H9 (cell line): ENCODE measurements at regions not wholly inside any gene's neighbourhood (a gene's known extent, or its start where the extent isn't known, plus 50 kb on each side); places are given as distances from the start of the nearest gene placed in this dataset.

Experiments used
- DNase-seq: peaks from one replicate; pipeline ENCODE4 v3.0.0-alpha.2; 2017
- H2AFZ ChIP-seq: one replicate; pipeline ENCODE4 v1.6.1; 2013; ENCODE audit warnings: mild to moderate bottlenecking, low read length, control low read depth, moderate library complexity
- H2AK5ac ChIP-seq: 2 replicates; pipeline ENCODE4 v1.6.1; 2013; ENCODE audit warnings: low read length, control low read depth, mixed read lengths; ENCODE audit not compliant: insufficient read length
- H2BK120ac ChIP-seq: one replicate; pipeline ENCODE4 v1.6.1; 2013; ENCODE audit warnings: low read depth, mild to moderate bottlenecking, low read length, control low read depth, inconsistent platforms; ENCODE audit not compliant: poor library complexity, severe bottlenecking
- H2BK12ac ChIP-seq: 2 replicates; pipeline ENCODE4 v1.6.1; 2013; ENCODE audit warnings: low read length, control low read depth, mixed read lengths, low read depth; ENCODE audit not compliant: insufficient read length
- H2BK15ac ChIP-seq: 2 replicates; pipeline ENCODE4 v1.6.1; 2013; ENCODE audit warnings: low read depth, low read length, control low read depth
- H2BK20ac ChIP-seq: one replicate; pipeline ENCODE4 v1.6.1; 2013; ENCODE audit warnings: low read depth, mild to moderate bottlenecking, low read length, control low read depth, inconsistent platforms; ENCODE audit not compliant: poor library complexity, severe bottlenecking
- H2BK5ac ChIP-seq: 2 replicates; pipeline ENCODE4 v1.6.1; 2013; ENCODE audit warnings: low read length, control low read depth, mixed read lengths; ENCODE audit not compliant: insufficient read length
- H3K14ac ChIP-seq: 2 replicates; pipeline ENCODE4 v1.6.1; 2013; ENCODE audit warnings: low read length, control low read depth; ENCODE audit not compliant: insufficient read depth
- H3K18ac ChIP-seq: 2 replicates; pipeline ENCODE4 v1.6.1; 2013; ENCODE audit warnings: low read depth, mild to moderate bottlenecking, mixed read lengths, low read length, control low read depth; ENCODE audit not compliant: insufficient read length
- H3K23ac ChIP-seq: 2 replicates; pipeline ENCODE4 v1.6.1; 2013; ENCODE audit warnings: low read length, control low read depth, mixed read lengths, low read depth; ENCODE audit not compliant: insufficient read length
- H3K23me2 ChIP-seq: 2 replicates; pipeline ENCODE4 v1.6.1; 2013; ENCODE audit warnings: low read depth, mild to moderate bottlenecking, mixed read lengths, low read length, control low read depth; ENCODE audit not compliant: insufficient read length, poor library complexity, severe bottlenecking
- H3K27ac ChIP-seq: 2 replicates; pipeline ENCODE4 v1.5.1; 2013; ENCODE audit warnings: low read length, control low read depth, mixed read lengths, low read depth; ENCODE audit not compliant: insufficient read length
- H3K27me3 ChIP-seq: 2 replicates; pipeline ENCODE4 v1.6.1; 2013; ENCODE audit warnings: low read length, control low read depth, inconsistent platforms; ENCODE audit not compliant: insufficient read depth
- H3K4ac ChIP-seq: 2 replicates; pipeline ENCODE4 v1.6.1; 2013; ENCODE audit warnings: low read depth, mild to moderate bottlenecking, control low read depth, inconsistent platforms, low read length, moderate library complexity
- H3K4me1 ChIP-seq: 2 replicates; pipeline ENCODE4 v1.6.1; 2013; ENCODE audit warnings: low read length, control low read depth, inconsistent platforms; ENCODE audit not compliant: insufficient read depth
- H3K4me2 ChIP-seq: 2 replicates; pipeline ENCODE4 v1.6.1; 2013; ENCODE audit warnings: low read length, control low read depth, mixed read lengths; ENCODE audit not compliant: insufficient read length, insufficient read depth
- H3K56ac ChIP-seq: 2 replicates; pipeline ENCODE4 v1.6.1; 2013; ENCODE audit warnings: low read depth, mild to moderate bottlenecking, mixed read lengths, low read length, control low read depth; ENCODE audit not compliant: insufficient read length
- H3K79me1 ChIP-seq: 2 replicates; pipeline ENCODE4 v1.6.1; 2013; ENCODE audit warnings: low read depth, mild to moderate bottlenecking, moderate library complexity, low read length, control low read depth, inconsistent platforms; ENCODE audit not compliant: insufficient read depth, poor library complexity, severe bottlenecking
- H3K79me2 ChIP-seq: 2 replicates; pipeline ENCODE4 v1.6.1; 2013; ENCODE audit warnings: low read length, control low read depth, inconsistent platforms; ENCODE audit not compliant: insufficient read depth
- H3K9ac ChIP-seq: 2 replicates; pipeline ENCODE4 v1.6.1; 2013; ENCODE audit warnings: low read length, control low read depth, mixed read lengths; ENCODE audit not compliant: insufficient read length; ENCODE audit errors: extremely low read depth
- H3K9me3 ChIP-seq: one replicate; pipeline ENCODE4 v1.6.1; 2013; ENCODE audit warnings: low read depth, low read length, inconsistent platforms; ENCODE audit not compliant: control insufficient read depth
- H3T11ph ChIP-seq: one replicate; pipeline ENCODE4 v1.6.1; 2013; ENCODE audit warnings: mild to moderate bottlenecking, low read length, control low read depth, inconsistent platforms
- H4K20me1 ChIP-seq: one replicate; pipeline ENCODE4 v1.6.1; 2013; ENCODE audit not compliant: control insufficient read depth, insufficient read length, insufficient read depth
- H4K5ac ChIP-seq: 2 replicates; pipeline ENCODE4 v1.6.1; 2013; ENCODE audit warnings: low read depth, mild to moderate bottlenecking, mixed read lengths, low read length, control low read depth; ENCODE audit not compliant: insufficient read length
- H4K8ac ChIP-seq: replicated peaks from 2 replicates; pipeline ENCODE4 v1.6.1; 2013; ENCODE audit warnings: low read length, control low read depth, mixed read lengths, low read depth; ENCODE audit not compliant: insufficient read length
- H4K91ac ChIP-seq: 2 replicates; pipeline ENCODE4 v1.6.1; 2013; ENCODE audit warnings: low read depth, mild to moderate bottlenecking, moderate library complexity, mixed read lengths, low read length, control low read depth; ENCODE audit not compliant: insufficient read length
- H3K27ac Mint-ChIP-seq, 3 experiments: 2 replicates in 2 of 3; 3 replicates in 1 of 3; pipeline ENCODE4 v1.8.0; 2020 to 2021; ENCODE audit warnings: mixed read lengths in 3 of 3, mild to moderate bottlenecking in 1 of 3, moderate library complexity in 1 of 3
- H3K27me3 Mint-ChIP-seq: 2 replicates; pipeline ENCODE4 v1.8.0; 2021; ENCODE audit warnings: low read depth, mild to moderate bottlenecking, moderate library complexity, mixed read lengths
- H3K36me3 Mint-ChIP-seq, 3 experiments: 2 replicates in 2 of 3; 3 replicates in 1 of 3; pipeline ENCODE4 v1.8.0; 2020 to 2021; ENCODE audit warnings: low read depth in 3 of 3, mixed read lengths in 3 of 3; ENCODE audit not compliant: insufficient read depth in 1 of 3
- H3K4me1 Mint-ChIP-seq, 2 experiments: 2 replicates each; pipeline ENCODE4 v1.8.0; 2020; ENCODE audit warnings: mixed read lengths in 2 of 2
- H3K4me3 Mint-ChIP-seq, 2 experiments: 2 replicates in 1 of 2; 3 replicates in 1 of 2; pipeline ENCODE4 v1.8.0; 2020 to 2021; ENCODE audit warnings: mild to moderate bottlenecking in 2 of 2, mixed read lengths in 2 of 2, moderate library complexity in 1 of 2
- H3K9me3 Mint-ChIP-seq, 2 experiments: 2 replicates in 1 of 2; 3 replicates in 1 of 2; pipeline ENCODE4 v1.8.0; 2020; ENCODE audit warnings: mild to moderate bottlenecking in 2 of 2, mixed read lengths in 2 of 2, moderate library complexity in 1 of 2
- CTCF ChIP-seq: fragments of 200-600 bp; sonication (generic); conservative IDR thresholded peaks from 3 replicates; pipeline ENCODE4 v1.8.0; 2021; ENCODE audit warnings: antibody characterized with exemption, mild to moderate bottlenecking
- WGBS: extraction: QIAGEN DNeasy Blood & Tissue Kit; methylation state at CpG from one replicate; pipeline ENCODE4 v1.1.7; 2013; ENCODE audit warnings: missing lambda C conversion rate, low lambda C conversion rate, mixed read lengths; ENCODE audit not compliant: insufficient read length; ENCODE audit errors: extremely low coverage; 5-methylcytosine and 5-hydroxymethylcytosine counted together

DNA sequence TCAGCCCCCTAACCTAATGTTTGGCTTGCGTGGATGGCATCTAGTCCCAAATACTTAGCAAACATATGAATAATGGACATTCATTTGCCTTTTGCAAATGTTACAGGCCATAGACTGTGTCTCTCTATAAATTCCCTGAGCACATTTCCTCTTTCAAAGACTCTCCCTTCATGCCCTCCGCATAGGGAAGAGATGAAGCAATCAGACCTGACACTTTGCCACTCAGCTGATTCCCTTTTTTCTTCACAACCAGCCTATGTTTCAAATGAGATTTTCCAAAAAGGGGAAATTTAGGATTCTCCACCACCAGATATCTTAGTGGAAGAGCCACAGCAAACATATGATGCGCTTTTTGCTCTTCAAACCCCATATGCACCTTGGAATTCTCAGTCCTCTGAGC lies 453.7 kb downstream of the STK39 start:
- Mint-ChIP-seq H3K9me3 (peaks cover 11% of the 10 kb centered on the region in 2 experiments; a peak in 4 of 5 replicates), H3K27me3 (no peaks in the 10 kb centered on the region), H3K27ac (peak overlapping the region in 2 of 3 experiments; percentile 6 to 7; a peak in 2 of 7 replicates), H3K4me3 (no peak overlapping the region), H3K36me3 (peaks cover 5 to 13% (median 7%) of the 10 kb centered on the region in 3 experiments; a peak in 6 of 7 replicates), H3K4me1 (peaks cover 29 to 39% of the 10 kb centered on the region in 2 experiments)
- H3K79me1 ChIP-seq, result no peaks in the 10 kb centered on the region
- no peak overlapping the region for H3T11ph ChIP-seq
- no peak overlapping the region for H2BK15ac ChIP-seq
- H3K4me1 ChIP-seq, result peaks cover 8% of the 10 kb centered on the region
- H3K27ac ChIP-seq, result no peak overlapping the region
- H2BK120ac ChIP-seq, result no peak overlapping the region
- H3K23me2 ChIP-seq, result no peaks in the 10 kb centered on the region
- H3K9ac ChIP-seq, result no peak overlapping the region
- no peak for DNase-seq
- no peak overlapping the region for H2AFZ ChIP-seq
- H2BK20ac ChIP-seq, result no peak overlapping the region
- H4K91ac ChIP-seq, result no peak overlapping the region
- no peak overlapping the region for H2BK5ac ChIP-seq
- H3K4me2 ChIP-seq, result no peak overlapping the region
- H3K79me2 ChIP-seq, result no peaks in the 10 kb centered on the region
- H4K8ac ChIP-seq, result no peak overlapping the region
- no CpG with 5 or more reads among the region's 3 CpGs for WGBS
- H3K56ac ChIP-seq, result no peak overlapping the region
- no peak overlapping the region for H3K23ac ChIP-seq
- no peak overlapping the region for H3K14ac ChIP-seq
- no peaks in the 10 kb centered on the region for H4K20me1 ChIP-seq
- H4K5ac ChIP-seq, result no peak overlapping the region
- no peak overlapping the region for H2BK12ac ChIP-seq
- no peak overlapping the region for H3K4ac ChIP-seq
- H2AK5ac ChIP-seq, result no peak overlapping the region
- no peak for TF ChIP-seq CTCF
- H3K27me3 ChIP-seq, result no peaks in the 10 kb centered on the region
- no peaks in the 10 kb centered on the region for H3K9me3 ChIP-seq
- H3K18ac ChIP-seq, result no peak overlapping the region
